ENCODE measurements at regions not wholly inside any gene's neighbourhood (a gene's known extent, or its start where the extent isn't known, plus 50 kb on each side); places are given as distances from the start of the nearest gene placed in this dataset.

DNA sequence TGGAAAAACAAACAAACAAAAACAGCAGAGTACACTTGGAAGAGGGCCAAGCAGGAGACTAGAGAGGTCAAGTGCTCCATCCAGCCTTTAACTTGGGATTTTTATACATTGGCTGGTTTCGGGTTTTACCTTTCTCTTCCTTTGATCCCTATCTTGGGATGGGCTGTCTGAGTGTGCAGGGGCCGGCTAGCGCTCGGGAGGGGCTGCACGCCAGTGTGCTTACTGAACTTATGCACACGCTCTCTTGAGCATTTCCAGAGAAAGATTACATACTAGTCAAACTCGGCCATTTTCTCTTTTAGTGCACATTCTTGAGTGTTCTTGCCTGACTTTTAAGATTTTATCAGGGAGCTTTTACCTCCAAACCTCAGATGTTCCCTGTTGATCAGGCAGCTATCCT is 707.8 kb downstream of the DSC3 start:
- TF ChIP-seq, protein P1, sequence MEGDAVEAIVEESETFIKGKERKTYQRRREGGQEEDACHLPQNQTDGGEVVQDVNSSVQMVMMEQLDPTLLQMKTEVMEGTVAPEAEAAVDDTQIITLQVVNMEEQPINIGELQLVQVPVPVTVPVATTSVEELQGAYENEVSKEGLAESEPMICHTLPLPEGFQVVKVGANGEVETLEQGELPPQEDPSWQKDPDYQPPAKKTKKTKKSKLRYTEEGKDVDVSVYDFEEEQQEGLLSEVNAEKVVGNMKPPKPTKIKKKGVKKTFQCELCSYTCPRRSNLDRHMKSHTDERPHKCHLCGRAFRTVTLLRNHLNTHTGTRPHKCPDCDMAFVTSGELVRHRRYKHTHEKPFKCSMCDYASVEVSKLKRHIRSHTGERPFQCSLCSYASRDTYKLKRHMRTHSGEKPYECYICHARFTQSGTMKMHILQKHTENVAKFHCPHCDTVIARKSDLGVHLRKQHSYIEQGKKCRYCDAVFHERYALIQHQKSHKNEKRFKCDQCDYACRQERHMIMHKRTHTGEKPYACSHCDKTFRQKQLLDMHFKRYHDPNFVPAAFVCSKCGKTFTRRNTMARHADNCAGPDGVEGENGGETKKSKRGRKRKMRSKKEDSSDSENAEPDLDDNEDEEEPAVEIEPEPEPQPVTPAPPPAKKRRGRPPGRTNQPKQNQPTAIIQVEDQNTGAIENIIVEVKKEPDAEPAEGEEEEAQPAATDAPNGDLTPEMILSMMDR (IDR thresholded peaks at IDR 0.05; ENCODE audit: insufficient read depth, missing control alignments): no peak
- FAIRE-seq: no peak

DNA sequence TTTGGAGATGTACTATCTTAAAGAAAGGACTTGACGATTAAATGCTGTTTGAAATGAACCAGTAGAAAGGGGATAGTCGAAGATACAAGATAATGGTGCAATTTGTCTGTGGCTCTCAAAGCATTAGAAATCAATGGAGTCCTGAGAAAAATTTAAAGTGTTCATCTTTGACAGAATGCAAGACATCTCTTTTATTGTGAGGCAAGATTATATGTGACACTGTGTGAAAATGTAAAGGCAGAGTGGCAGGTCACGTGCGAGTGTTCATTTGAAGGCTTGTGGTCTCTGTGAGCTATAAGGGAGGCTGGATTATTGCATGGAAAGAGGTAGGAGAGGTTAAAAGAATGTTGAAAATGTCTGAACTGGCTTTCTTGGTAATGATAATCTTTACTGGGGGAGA is 709.2 kb downstream of the DSC3 start:
- FAIRE-seq (no peak), DNase-seq (ENCODE audit: insufficient read length, low spot score) (no peak)

More for the DNA sequence above, 707.8 kb downstream of the DSC3 start:
- DNase-seq (ENCODE audit: insufficient read length, low spot score): no peak

DNA sequence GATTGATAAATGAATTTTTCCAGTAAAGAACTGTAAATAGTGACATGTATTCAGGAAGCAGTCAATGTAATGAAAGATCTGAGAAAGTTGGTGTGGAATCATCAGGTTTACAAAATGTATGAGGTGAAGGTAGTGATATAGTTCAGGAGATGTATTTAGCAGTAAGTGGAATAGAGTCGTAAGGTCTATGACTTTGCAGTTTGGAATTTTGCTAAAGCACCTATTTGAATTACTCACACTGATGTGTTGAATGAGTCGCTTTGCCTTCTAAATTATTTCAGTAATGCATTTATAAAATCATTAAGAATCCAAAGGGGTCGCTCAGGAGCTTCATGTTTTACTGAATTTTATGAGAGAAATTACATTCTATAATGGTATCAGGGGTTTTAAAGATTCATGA is 713.7 kb downstream of the DSC3 start:
- FAIRE-seq (peak; percentile 70), DNase-seq (ENCODE audit: insufficient read length, low spot score) (no peak)
- TF ChIP-seq, protein P1 (IDR thresholded peaks at IDR 0.05; ENCODE audit: insufficient read depth, missing control alignments): no peak

More for the DNA sequence above, 709.2 kb downstream of the DSC3 start:
- TF ChIP-seq, protein P1 (IDR thresholded peaks at IDR 0.05; ENCODE audit: insufficient read depth, missing control alignments): no peak

DNA sequence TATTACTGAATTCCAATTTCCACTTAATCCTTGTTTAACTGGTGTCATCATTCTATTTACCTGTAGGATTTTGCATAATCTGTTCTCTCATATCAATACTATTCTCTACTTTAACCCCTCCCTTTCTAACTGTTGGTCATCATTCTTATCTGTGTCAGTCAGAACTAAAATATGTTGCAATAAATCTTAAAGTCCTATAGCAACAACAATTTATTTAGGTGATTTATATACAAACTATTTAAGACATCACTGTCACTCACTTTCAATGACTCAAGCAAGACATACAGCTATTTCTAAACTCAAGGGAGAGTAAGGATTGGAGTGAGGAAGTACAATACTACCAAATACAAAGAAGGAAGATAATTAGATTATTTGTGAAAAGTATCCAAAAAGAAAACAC is 740.4 kb downstream of the DSC3 start:
- TF ChIP-seq, protein P1 (IDR thresholded peaks at IDR 0.05; ENCODE audit: insufficient read depth, missing control alignments): no peak
- no peak for DNase-seq (ENCODE audit: insufficient read length, low spot score)
- no peak for FAIRE-seq

DNA sequence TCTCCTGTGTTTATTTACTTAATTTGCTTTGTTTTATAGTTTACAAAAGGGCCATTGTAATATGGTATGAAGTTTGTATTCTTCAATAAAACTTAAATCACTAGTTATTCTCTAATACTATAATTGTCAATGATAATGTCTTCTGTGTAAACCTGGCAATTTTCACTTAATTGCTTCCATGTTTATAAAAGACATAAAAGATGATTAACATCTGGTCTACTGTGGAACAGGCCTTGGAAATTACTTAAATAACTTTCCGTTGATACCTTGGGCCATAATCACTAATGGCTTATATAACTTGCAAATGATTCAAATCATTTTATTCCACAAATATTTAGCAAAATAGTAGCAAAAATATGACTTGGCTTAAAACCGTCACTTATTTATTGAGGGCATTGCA is 743.8 kb downstream of the DSC3 start:
- DNase-seq (ENCODE audit: insufficient read length, low spot score) (no peak), FAIRE-seq (peak; percentile 88)

DNA sequence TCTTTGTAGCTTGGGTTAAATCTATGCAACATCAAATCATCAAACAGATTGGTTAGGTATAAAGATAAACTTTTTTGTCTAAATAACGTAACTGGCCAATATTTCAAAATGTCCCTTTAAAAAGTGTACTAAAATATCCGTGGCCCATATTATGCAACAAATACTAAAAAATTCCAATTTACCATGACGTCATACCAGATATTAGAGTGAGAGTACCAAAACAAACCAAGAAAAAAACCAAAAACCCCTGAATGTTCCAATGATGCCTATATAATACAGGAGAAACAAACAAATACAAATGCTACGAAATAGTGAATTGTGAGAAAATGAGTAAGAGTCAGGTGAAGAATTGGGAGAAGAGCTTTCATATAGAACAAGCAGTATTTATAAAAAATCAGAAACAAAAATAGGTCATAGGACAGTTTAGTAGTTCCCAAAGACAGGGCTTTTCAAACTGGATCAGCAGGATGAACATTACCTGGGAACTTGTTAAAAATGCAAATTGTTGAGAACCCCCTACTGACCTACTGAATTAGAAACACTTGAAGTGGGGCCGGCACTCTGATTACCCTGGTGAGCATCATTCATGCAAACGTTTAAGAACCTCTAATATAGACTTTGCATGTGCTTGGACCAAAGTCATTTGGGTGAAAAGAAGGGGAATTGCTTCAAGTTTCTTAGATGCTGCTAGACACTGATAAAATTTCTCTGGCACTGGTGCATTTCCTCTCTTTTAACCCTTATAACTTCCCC is 753.7 kb downstream of the DSC3 start:
- FAIRE-seq: no peak
- TF ChIP-seq, protein P1 (IDR thresholded peaks at IDR 0.05; ENCODE audit: insufficient read depth, missing control alignments): no peak
- DNase-seq (ENCODE audit: insufficient read length, low spot score): no peak

More for the DNA sequence above, 743.8 kb downstream of the DSC3 start:
- TF ChIP-seq, protein P1 (IDR thresholded peaks at IDR 0.05; ENCODE audit: insufficient read depth, missing control alignments): no peak

DNA sequence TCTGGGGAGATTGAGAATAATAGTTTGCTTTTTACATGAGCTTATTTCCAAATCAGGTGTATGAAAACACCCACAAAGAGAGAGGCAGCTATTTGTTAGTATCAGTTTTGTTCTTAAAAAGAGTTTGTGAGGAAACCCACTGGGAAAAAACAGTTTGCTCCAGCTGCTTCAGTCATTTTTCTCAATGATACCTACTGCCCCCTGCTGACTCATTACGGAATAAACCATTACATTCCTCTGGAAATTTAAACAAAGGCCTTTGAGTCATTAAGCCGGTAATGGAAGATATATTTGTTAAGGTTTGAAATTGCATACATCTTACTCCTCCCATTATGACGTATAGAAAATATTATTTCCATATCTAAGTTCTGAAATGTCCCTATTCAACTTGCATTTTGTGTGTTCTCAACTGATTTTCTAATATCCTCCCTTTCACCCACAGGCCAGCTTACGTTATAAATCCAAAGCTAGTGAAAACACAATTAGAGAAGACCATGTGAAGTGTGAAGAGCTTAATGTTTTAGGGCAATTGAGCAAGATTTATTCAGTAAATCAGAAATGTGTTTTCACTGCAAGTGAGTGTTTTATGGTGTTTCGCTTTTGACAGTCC is 761.6 kb downstream of the DSC3 start:
- TF ChIP-seq, protein P1 (IDR thresholded peaks at IDR 0.05; ENCODE audit: insufficient read depth, missing control alignments): peak; percentile 72
- peak; percentile 98 for FAIRE-seq
- no peak for DNase-seq (ENCODE audit: insufficient read length, low spot score)

Measured in D721Med (cell line).